IPS DF 6.9 (cell line): ENCODE measurements at regions not wholly inside any gene's neighbourhood (a gene's known extent, or its start where the extent isn't known, plus 50 kb on each side); places are given as distances from the start of the nearest gene placed in this dataset.

Experiments
- DNase-seq: peaks from one replicate; pipeline ENCODE4 v3.0.0-alpha.2; 2013; ENCODE audit warnings: low read depth, low spot score
- H3K27ac ChIP-seq: one replicate; pipeline ENCODE4 v1.5.1; 2013; ENCODE audit warnings: low read length, control low read depth
- H3K27me3 ChIP-seq: 2 replicates; pipeline ENCODE4 v1.6.1; 2013; ENCODE audit warnings: mild to moderate bottlenecking, low read length; ENCODE audit not compliant: control insufficient read depth, insufficient read depth
- H3K36me3 ChIP-seq: 2 replicates; pipeline ENCODE4 v1.6.1; 2013; ENCODE audit warnings: low read length; ENCODE audit not compliant: control insufficient read depth, insufficient read depth
- H3K4me1 ChIP-seq: 2 replicates; pipeline ENCODE4 v1.6.1; 2013; ENCODE audit warnings: low read length; ENCODE audit not compliant: control insufficient read depth, insufficient read depth
- H3K4me3 ChIP-seq: 2 replicates; pipeline ENCODE4 v1.5.1; 2013; ENCODE audit warnings: mild to moderate bottlenecking, low read length
- H3K9me3 ChIP-seq: 2 replicates; pipeline ENCODE4 v1.6.1; 2013; ENCODE audit warnings: low read length, inconsistent platforms; ENCODE audit not compliant: control insufficient read depth, insufficient read depth
- WGBS: extraction: QIAGEN DNeasy Blood & Tissue Kit; methylation state at CpG from one replicate; pipeline ENCODE4 v1.1.7; 2013; ENCODE audit warnings: mixed read lengths, missing lambda C conversion rate; ENCODE audit not compliant: insufficient read length, insufficient coverage; 5-methylcytosine and 5-hydroxymethylcytosine counted together

DNA sequence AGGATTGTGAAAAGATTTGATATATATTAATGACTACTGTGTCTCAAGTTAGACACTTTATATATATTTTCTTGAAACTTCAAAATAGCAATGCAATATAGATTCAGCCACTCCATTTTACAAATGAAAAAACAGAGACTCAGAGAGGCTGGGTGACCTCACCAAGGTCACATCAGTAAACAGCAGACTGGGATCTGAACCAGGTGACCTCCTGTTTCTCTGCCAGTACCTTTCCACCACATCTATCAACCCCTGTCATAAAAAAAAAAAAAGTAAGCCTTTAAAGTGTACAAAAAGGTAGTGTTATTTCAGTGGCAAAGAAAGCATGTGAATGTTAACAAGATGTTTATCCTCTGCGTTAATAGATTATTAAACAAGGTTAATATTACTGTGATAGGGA, 466.5 kb upstream of the DYNLRB2 start:
- Histone ChIP-seq H3K4me3 (no peak overlapping the region), H3K9me3 (no peaks in the 10 kb centered on the region), H3K27ac (no peak overlapping the region), H3K27me3 (no peaks in the 10 kb centered on the region), H3K36me3 (no peaks in the 10 kb centered on the region), H3K4me1 (no peaks in the 10 kb centered on the region)
- WGBS, result no CpG with 5 or more reads among the region's 1 CpG
- no peak for DNase-seq

GRCh38 chr16:80071964-80072456, 468.8 kb upstream of the DYNLRB2 start:
- H3K4me1 ChIP-seq, result no peaks in the 10 kb centered on the region
- no peaks in the 10 kb centered on the region for H3K27me3 ChIP-seq
- no peaks in the 10 kb centered on the region for H3K9me3 ChIP-seq
- H3K4me3 ChIP-seq, result no peak overlapping the region
- H3K27ac ChIP-seq, result no peak overlapping the region
- DNase-seq, result no peak
- no CpG with 5 or more reads among the region's 5 CpGs for WGBS
- no peaks in the 10 kb centered on the region for H3K36me3 ChIP-seq

DNA sequence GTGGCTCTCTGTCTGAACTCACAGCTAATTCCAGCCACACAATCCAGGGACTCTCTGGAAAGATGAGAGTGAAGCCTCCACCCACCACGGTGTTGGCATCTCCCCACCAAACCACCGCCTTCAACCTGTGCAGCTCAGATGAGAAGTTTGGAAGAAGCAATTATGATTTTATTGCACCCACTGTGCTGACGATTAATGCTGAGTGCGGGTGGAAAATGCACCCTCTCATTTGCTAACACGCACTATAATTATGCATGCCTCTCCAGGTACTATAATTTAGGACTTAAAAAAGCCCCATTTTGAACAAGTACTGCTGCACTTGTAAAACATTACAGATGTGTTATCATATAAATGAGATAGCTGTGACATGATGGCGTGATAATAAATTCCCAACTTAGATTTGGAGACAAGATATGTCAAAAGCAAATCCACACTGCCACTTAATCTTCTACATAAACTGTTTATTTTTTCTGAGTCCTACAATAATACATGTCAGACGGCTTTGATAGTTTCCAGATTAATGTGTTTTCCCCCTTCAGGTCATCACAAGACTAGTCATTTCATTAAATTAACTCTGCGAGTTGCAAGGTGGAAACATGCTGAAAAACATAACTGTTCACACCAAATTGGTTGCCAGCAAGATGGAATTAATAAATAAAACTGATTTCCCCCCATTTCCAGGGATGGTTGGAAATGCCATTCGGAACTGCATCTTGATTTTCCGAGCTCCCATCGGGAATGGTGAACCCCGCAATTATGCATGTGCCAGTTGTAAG, 466.5 kb upstream of the MAF start:
- H3K4me1 ChIP-seq, result no peaks in the 10 kb centered on the region
- no peak for DNase-seq
- H3K27me3 ChIP-seq, result no peaks in the 10 kb centered on the region
- no CpG with 5 or more reads among the region's 12 CpGs for WGBS
- no peaks in the 10 kb centered on the region for H3K36me3 ChIP-seq
- no peak overlapping the region for H3K4me3 ChIP-seq
- no peaks in the 10 kb centered on the region for H3K9me3 ChIP-seq
- no peak overlapping the region for H3K27ac ChIP-seq

DNA sequence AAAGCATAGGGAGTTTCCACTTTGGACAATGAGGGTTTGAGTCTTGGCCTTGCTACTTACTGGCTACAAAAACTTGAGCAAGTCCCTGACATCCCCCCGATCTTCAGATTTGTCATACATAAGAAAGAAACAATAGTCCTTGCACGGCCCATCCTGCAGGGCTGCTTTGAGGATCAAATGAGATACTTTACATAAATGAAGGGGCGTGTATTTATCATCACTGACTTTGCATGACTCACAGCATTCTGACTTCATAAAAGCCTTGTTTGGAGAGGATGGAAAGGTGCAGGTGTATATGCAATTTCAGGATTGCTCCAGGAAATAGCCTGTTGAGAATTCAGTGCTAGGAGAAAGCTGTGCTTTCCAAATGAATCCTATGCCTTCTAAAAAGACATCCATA, 465.0 kb upstream of the MAF start:
- WGBS, result no CpG with 5 or more reads among the region's 3 CpGs
- no peaks in the 10 kb centered on the region for H3K36me3 ChIP-seq
- no peak for DNase-seq
- no peak overlapping the region for H3K27ac ChIP-seq
- H3K9me3 ChIP-seq, result no peaks in the 10 kb centered on the region
- H3K4me1 ChIP-seq, result no peaks in the 10 kb centered on the region
- H3K27me3 ChIP-seq, result no peaks in the 10 kb centered on the region
- no peak overlapping the region for H3K4me3 ChIP-seq

DNA sequence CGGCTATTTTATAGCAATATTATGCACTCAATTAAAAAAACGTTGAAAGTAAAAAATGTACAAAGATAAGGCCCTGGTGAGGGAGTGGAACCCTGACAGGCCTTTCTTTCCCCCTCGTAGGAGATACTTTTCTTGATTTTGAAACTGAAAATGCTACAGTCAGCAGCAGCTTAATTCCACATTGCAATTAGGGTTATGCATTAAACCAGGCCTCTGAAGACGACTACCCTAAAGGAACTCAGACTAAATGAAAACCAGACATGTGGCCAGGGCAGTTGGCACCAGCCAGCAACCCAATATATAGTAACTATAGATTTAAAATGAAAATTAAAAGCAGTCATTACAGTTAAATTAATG, 463.2 kb upstream of the MAF start:
- no peaks in the 10 kb centered on the region for H3K4me1 ChIP-seq
- H3K27me3 ChIP-seq, result no peaks in the 10 kb centered on the region
- H3K27ac ChIP-seq, result no peak overlapping the region
- H3K36me3 ChIP-seq, result no peaks in the 10 kb centered on the region
- H3K4me3 ChIP-seq, result no peak overlapping the region
- DNase-seq, result no peak
- no CpG with 5 or more reads among the region's 4 CpGs for WGBS
- H3K9me3 ChIP-seq, result no peaks in the 10 kb centered on the region

- Histone ChIP-seq H3K4me1 (no peaks in the 10 kb centered on the region), H3K27me3 (no peaks in the 10 kb centered on the region), H3K27ac (no peak overlapping the region), H3K9me3 (no peaks in the 10 kb centered on the region), H3K4me3 (no peak overlapping the region), H3K36me3 (no peaks in the 10 kb centered on the region)
- no CpG with 5 or more reads among the region's 7 CpGs for WGBS
- no peak for DNase-seq
Measured at GRCh38 chr16:80063031-80063712, 462.6 kb upstream of the MAF start.

- Histone ChIP-seq H3K9me3 (no peaks in the 10 kb centered on the region), H3K27me3 (no peaks in the 10 kb centered on the region), H3K27ac (no peak overlapping the region), H3K4me3 (no peak overlapping the region), H3K4me1 (no peaks in the 10 kb centered on the region), H3K36me3 (no peaks in the 10 kb centered on the region)
- no CpG with 5 or more reads among the region's 12 CpGs for WGBS
- no peak for DNase-seq
Measured at GRCh38 chr16:80062361-80063030, 462.0 kb upstream of the MAF start.

DNA sequence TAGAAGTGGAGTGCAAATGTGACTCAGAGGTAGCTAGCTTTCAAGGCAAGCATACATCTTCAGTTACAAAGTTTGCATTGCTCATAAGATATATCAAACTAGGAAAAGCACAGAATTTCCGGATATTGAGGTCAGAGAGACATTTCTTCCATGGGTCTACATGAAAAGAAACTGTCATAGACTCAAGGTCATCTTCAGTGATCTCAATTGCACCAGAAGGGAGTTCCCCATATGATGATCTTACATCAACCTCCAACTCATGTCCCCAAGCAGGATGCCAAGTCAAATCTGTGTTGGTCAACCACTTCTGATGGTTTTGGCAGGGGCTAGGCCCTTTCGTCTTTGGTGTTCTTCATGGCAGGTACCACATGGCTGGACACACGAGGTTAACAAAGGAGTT, 459.9 kb upstream of the MAF start:
- Histone ChIP-seq H3K27me3 (no peaks in the 10 kb centered on the region), H3K27ac (no peak overlapping the region), H3K9me3 (no peaks in the 10 kb centered on the region), H3K4me1 (no peaks in the 10 kb centered on the region), H3K36me3 (no peaks in the 10 kb centered on the region), H3K4me3 (no peak overlapping the region)
- WGBS, result no CpG with 5 or more reads among the region's 3 CpGs
- DNase-seq, result no peak

GRCh38 chr16:80059836-80060235, 459.3 kb upstream of the MAF start:
- no peak for DNase-seq
- H3K36me3 ChIP-seq, result no peaks in the 10 kb centered on the region
- no CpG with 5 or more reads among the region's 3 CpGs for WGBS
- no peaks in the 10 kb centered on the region for H3K9me3 ChIP-seq
- no peak overlapping the region for H3K4me3 ChIP-seq
- no peaks in the 10 kb centered on the region for H3K27me3 ChIP-seq
- H3K4me1 ChIP-seq, result no peaks in the 10 kb centered on the region
- no peak overlapping the region for H3K27ac ChIP-seq

DNA sequence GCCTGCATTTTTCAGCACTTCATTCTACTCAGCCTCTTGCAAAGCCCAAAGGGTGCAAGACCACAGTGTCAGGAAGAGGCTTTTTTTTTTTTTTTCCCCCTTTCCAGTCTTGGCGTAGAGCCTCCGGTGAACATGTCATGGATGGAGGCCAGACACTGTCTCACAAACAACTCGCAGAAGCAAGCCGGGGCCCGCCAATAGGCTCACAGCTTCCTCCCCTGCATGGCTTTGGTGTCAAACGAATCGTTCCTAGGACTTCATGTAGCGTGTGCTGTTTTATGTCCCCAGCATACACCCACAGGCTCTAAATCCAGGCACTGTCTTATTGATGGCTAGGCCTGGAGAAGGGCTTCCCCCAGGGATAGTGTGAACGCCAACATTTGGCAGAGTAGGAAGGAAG, 457.7 kb upstream of the MAF start:
- no peak for DNase-seq
- Histone ChIP-seq H3K27me3 (no peaks in the 10 kb centered on the region), H3K4me3 (no peak overlapping the region), H3K27ac (no peak overlapping the region), H3K36me3 (no peaks in the 10 kb centered on the region), H3K9me3 (no peaks in the 10 kb centered on the region), H3K4me1 (no peaks in the 10 kb centered on the region)
- WGBS, result no CpG with 5 or more reads among the region's 9 CpGs
